Trophoblast cell (in vitro differentiated cells and primary cell): ENCODE measurements at regions not wholly inside any gene's neighbourhood (a gene's known extent, or its start where the extent isn't known, plus 50 kb on each side); places are given as distances from the start of the nearest gene placed in this dataset.

Experiments
- DNase-seq, 2 donors: peaks; one replicate each; pipeline ENCODE4 v3.0.0-alpha.2; 2016
- H2AFZ ChIP-seq: 2 replicates; pipeline ENCODE4 v1.6.1; 2013; ENCODE audit warnings: low read length, moderate library complexity, mild to moderate bottlenecking; ENCODE audit not compliant: insufficient read depth, poor library complexity
- H2AK5ac ChIP-seq: 2 replicates; pipeline ENCODE4 v1.6.1; 2013; ENCODE audit warnings: mild to moderate bottlenecking, low read length
- H2BK120ac ChIP-seq: 2 replicates; pipeline ENCODE4 v1.6.1; 2013; ENCODE audit warnings: low read length, mild to moderate bottlenecking, moderate library complexity; ENCODE audit not compliant: insufficient read depth, poor library complexity
- H2BK12ac ChIP-seq: 2 replicates; pipeline ENCODE4 v1.6.1; 2013; ENCODE audit warnings: mild to moderate bottlenecking, low read length, moderate library complexity
- H2BK5ac ChIP-seq: 2 replicates; pipeline ENCODE4 v1.6.1; 2013; ENCODE audit warnings: low read length, low read depth, moderate library complexity, mild to moderate bottlenecking; ENCODE audit not compliant: poor library complexity
- H3K14ac ChIP-seq: 2 replicates; pipeline ENCODE4 v1.6.1; 2013; ENCODE audit warnings: mild to moderate bottlenecking, low read length
- H3K18ac ChIP-seq: 2 replicates; pipeline ENCODE4 v1.6.1; 2013; ENCODE audit warnings: mild to moderate bottlenecking, low read length
- H3K23ac ChIP-seq: 2 replicates; pipeline ENCODE4 v1.6.1; 2013; ENCODE audit warnings: low read length
- H3K27ac ChIP-seq: 2 replicates; pipeline ENCODE4 v1.5.1; 2013; ENCODE audit warnings: low read depth, mild to moderate bottlenecking, inconsistent platforms, low read length, moderate library complexity
- H3K27me3 ChIP-seq: 2 replicates; pipeline ENCODE4 v1.6.1; 2013; ENCODE audit warnings: inconsistent platforms, mild to moderate bottlenecking, low read length, moderate library complexity; ENCODE audit not compliant: insufficient read depth
- H3K36me3 ChIP-seq, 2 experiments: 1 replicate in 1 of 2; 2 replicates in 1 of 2; pipeline ENCODE4 v1.6.1; 2013; ENCODE audit warnings: low read length in 2 of 2, mild to moderate bottlenecking in 2 of 2, moderate library complexity in 1 of 2; ENCODE audit not compliant: insufficient read depth in 2 of 2, control insufficient read depth in 1 of 2
- H3K4ac ChIP-seq: 2 replicates; pipeline ENCODE4 v1.6.1; 2013; ENCODE audit warnings: low read depth, mild to moderate bottlenecking, low read length, moderate library complexity
- H3K4me1 ChIP-seq, 2 experiments: 1 replicate in 1 of 2; 2 replicates in 1 of 2; pipeline ENCODE4 v1.6.1; 2013; ENCODE audit warnings: low read length in 2 of 2, mild to moderate bottlenecking in 2 of 2, moderate library complexity in 1 of 2; ENCODE audit not compliant: insufficient read depth in 2 of 2, control insufficient read depth in 1 of 2
- H3K4me2 ChIP-seq: 2 replicates; pipeline ENCODE4 v1.6.1; 2013; ENCODE audit warnings: inconsistent platforms, mild to moderate bottlenecking, low read length, moderate library complexity
- H3K4me3 ChIP-seq: 2 replicates; pipeline ENCODE4 v1.5.1; 2013; ENCODE audit warnings: mild to moderate bottlenecking, low read depth, low read length, inconsistent platforms
- H3K79me1 ChIP-seq: one replicate; pipeline ENCODE4 v1.6.1; 2013; ENCODE audit warnings: low read length
- H3K79me2 ChIP-seq: 2 replicates; pipeline ENCODE4 v1.6.1; 2013; ENCODE audit warnings: low read length, mild to moderate bottlenecking; ENCODE audit not compliant: control insufficient read depth, insufficient read depth, poor library complexity
- H3K9ac ChIP-seq: 2 replicates; pipeline ENCODE4 v1.6.1; 2013; ENCODE audit warnings: mild to moderate bottlenecking, low read length
- H3K9me3 ChIP-seq: 2 replicates; pipeline ENCODE4 v1.6.1; 2013; ENCODE audit warnings: low read depth, mild to moderate bottlenecking, control low read depth, inconsistent platforms, low read length; ENCODE audit not compliant: insufficient read depth
- H4K12ac ChIP-seq: 2 replicates; pipeline ENCODE4 v1.6.1; 2013; ENCODE audit warnings: low read depth, mild to moderate bottlenecking, low read length, moderate library complexity
- H4K8ac ChIP-seq: 2 replicates; pipeline ENCODE4 v1.6.1; 2013; ENCODE audit warnings: low read depth, mild to moderate bottlenecking, low read length, moderate library complexity
- H4K91ac ChIP-seq: one replicate; pipeline ENCODE4 v1.6.1; 2013; ENCODE audit warnings: low read depth, mild to moderate bottlenecking, low read length, moderate library complexity
- WGBS: extraction: QIAGEN DNeasy Blood & Tissue Kit; methylation state at CpG from one replicate; pipeline ENCODE4 v1.1.7; 2013; ENCODE audit warnings: missing lambda C conversion rate; ENCODE audit not compliant: insufficient read length, insufficient coverage; ENCODE audit errors: extremely low coverage; 5-methylcytosine and 5-hydroxymethylcytosine counted together

DNA sequence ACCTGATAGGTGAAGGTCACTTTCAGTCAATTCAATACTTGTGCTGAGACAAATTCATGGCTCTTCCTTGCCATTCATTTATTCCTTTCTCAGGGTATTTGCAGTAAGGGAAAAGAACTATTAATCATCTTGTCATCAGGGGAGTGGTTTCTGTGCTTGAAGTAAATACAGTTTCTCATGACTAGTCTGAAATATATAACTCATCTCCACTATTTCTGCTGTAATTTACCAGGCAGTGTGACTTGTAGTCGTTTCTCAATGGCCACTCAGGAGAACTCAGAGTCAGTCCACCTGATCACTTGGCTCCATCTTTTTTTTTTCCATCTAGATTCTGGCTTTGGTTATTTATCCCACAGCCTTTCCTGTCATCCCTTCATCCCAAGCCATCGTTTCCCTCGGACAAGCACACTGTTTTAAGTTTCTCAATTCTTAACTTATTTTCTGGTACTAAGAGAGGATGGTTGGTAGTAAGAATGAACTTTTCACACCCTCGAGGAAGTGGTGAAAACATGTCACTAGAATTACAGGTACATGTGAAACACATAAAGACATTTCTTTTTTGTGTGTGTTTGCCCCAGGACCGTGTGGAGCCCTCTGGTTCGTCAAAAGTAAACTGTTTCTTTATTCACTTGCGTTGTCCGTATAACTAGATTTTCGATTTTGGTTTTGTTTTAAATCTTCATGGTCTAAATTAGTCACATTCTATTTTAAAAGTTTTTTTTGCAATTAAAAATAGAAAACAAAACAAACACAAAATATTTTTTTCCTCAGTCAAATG is 620.2 kb downstream of the ZBBX start:
- no peak overlapping the region for H3K18ac ChIP-seq
- H3K79me2 ChIP-seq: no peaks in the 10 kb centered on the region
- no peak overlapping the region for H4K91ac ChIP-seq
- no peak overlapping the region for H4K8ac ChIP-seq
- no peaks in the 10 kb centered on the region for H3K4me1 ChIP-seq
- H3K27me3 ChIP-seq: no peaks in the 10 kb centered on the region
- H4K12ac ChIP-seq: no peak overlapping the region
- H3K4me2 ChIP-seq: no peak overlapping the region
- H3K9me3 ChIP-seq: peaks cover 5% of the 10 kb centered on the region
- H3K27ac ChIP-seq: no peak overlapping the region
- H2AFZ ChIP-seq: no peak overlapping the region
- H2BK12ac ChIP-seq: no peak overlapping the region
- H2BK5ac ChIP-seq: no peak overlapping the region
- no CpG with 5 or more reads among the region's 9 CpGs for WGBS
- no peak overlapping the region for H3K4ac ChIP-seq
- H3K36me3 ChIP-seq: no peaks in the 10 kb centered on the region
- no peak overlapping the region for H3K4me3 ChIP-seq
- no peaks in the 10 kb centered on the region for H3K79me1 ChIP-seq
- H3K23ac ChIP-seq: no peak overlapping the region
- H3K9ac ChIP-seq: no peak overlapping the region
- H2AK5ac ChIP-seq: no peak overlapping the region
- no peak overlapping the region for H3K14ac ChIP-seq
- DNase-seq: no peak
- no peak overlapping the region for H2BK120ac ChIP-seq

DNA sequence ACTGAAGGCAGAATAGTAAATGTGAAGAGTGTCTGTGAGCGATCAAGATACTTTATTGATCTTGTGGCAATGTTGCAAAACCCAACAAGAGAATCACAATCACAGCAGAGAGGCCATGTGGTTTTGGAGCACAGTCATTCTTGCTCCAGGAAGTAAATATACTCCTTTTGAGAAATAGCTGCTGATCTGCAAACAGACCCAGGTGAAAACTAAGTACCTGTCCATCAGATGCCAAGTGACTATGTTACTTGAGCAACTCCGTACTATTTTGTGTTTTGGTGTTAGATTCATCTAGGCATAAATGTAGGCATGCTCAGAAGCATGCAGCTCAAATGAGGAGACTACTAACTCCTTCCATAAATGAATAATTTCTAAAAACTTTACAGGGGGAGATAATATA is 627.9 kb downstream of the ZBBX start:
- Histone ChIP-seq H3K4me1 (no peaks in the 10 kb centered on the region), H2AFZ (no peak overlapping the region), H3K79me2 (no peaks in the 10 kb centered on the region), H3K4me2 (no peak overlapping the region), H3K9ac (no peak overlapping the region), H3K36me3 (no peaks in the 10 kb centered on the region), H3K27ac (no peak overlapping the region), H2BK120ac (no peak overlapping the region), H3K23ac (no peak overlapping the region), H3K27me3 (no peaks in the 10 kb centered on the region), H2AK5ac (no peak overlapping the region), H2BK12ac (no peak overlapping the region), H3K18ac (no peak overlapping the region), H4K91ac (no peak overlapping the region), H3K79me1 (no peaks in the 10 kb centered on the region), H2BK5ac (no peak overlapping the region), H4K12ac (no peak overlapping the region), H3K4ac (no peak overlapping the region), H3K4me3 (no peak overlapping the region), H3K14ac (no peak overlapping the region), H4K8ac (no peak overlapping the region), H3K9me3 (no peaks in the 10 kb centered on the region)
- no peak for DNase-seq
- no CpG with 5 or more reads among the region's 2 CpGs for WGBS

DNA sequence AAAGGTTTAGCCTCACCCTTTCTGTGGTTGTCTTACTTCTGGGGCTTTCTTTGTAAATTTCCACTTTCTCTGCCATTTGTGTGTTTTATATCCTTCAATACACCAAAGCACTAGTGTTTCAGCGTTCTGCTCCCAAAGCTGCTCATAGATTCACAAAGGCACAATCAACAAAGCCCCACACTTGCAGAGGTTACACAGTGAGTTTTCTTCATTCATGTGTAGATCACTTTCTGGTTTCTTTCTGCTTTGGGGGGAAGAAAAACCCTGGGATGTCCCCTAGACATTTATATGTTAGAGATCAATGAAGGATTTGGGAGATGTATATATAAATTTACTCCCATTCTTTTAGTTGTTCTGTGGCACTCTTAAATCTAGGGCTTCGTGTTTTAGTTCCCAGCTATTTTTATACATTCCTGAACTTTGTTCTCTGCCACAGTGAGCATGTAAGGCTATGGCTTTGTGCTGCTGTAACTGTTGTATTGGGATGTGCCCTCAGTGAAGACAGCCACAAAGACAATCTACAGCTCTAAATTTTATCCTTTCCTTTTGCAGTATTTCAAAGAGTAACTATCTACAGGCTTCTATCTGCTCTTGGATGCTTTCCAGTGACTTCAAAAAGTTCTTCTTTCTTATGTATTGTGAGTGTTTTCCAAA is 636.5 kb downstream of the ZBBX start:
- H3K4ac ChIP-seq: no peak overlapping the region
- no peak overlapping the region for H3K4me3 ChIP-seq
- H3K9me3 ChIP-seq: no peaks in the 10 kb centered on the region
- no peak overlapping the region for H4K91ac ChIP-seq
- no peak overlapping the region for H2AK5ac ChIP-seq
- H4K8ac ChIP-seq: no peak overlapping the region
- H3K9ac ChIP-seq: no peak overlapping the region
- H2BK12ac ChIP-seq: no peak overlapping the region
- H3K27ac ChIP-seq: no peak overlapping the region
- no peak overlapping the region for H3K23ac ChIP-seq
- no peaks in the 10 kb centered on the region for H3K36me3 ChIP-seq
- H4K12ac ChIP-seq: no peak overlapping the region
- no peak overlapping the region for H3K4me2 ChIP-seq
- H3K27me3 ChIP-seq: no peaks in the 10 kb centered on the region
- H3K79me1 ChIP-seq: no peaks in the 10 kb centered on the region
- no peak overlapping the region for H3K14ac ChIP-seq
- no peak overlapping the region for H3K18ac ChIP-seq
- DNase-seq: no peak
- H3K79me2 ChIP-seq: no peaks in the 10 kb centered on the region
- no peaks in the 10 kb centered on the region for H3K4me1 ChIP-seq
- no peak overlapping the region for H2BK120ac ChIP-seq
- no peak overlapping the region for H2BK5ac ChIP-seq
- WGBS: no CpG with 5 or more reads among the region's 2 CpGs
- no peak overlapping the region for H2AFZ ChIP-seq

DNA sequence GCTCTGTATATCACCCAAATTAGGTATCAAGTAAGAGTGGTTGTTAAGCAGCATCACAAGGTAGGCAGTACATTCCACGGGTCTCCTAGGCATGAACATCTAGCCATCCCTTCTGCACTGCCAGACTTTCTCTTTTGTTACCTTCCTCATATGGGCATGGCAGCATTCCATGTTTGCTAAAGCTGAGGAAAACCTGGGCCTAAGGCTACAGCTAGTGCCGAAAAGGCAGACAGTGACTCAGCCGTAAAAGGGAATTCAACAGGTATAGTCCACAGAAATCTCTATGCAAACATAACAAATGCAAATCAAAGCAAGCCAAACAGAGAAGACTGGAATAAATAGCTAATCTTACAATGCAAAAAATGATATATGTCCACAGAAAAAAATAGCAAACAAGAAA is 645.4 kb downstream of the ZBBX start:
- Histone ChIP-seq H3K27me3 (no peaks in the 10 kb centered on the region), H3K4me3 (no peak overlapping the region), H3K4ac (no peak overlapping the region), H2AK5ac (no peak overlapping the region), H2BK120ac (no peak overlapping the region), H3K9me3 (no peaks in the 10 kb centered on the region), H3K9ac (no peak overlapping the region), H3K36me3 (no peaks in the 10 kb centered on the region), H3K79me1 (no peaks in the 10 kb centered on the region), H2BK12ac (no peak overlapping the region), H4K12ac (no peak overlapping the region), H3K18ac (no peak overlapping the region), H4K8ac (no peak overlapping the region), H3K79me2 (no peaks in the 10 kb centered on the region), H3K23ac (no peak overlapping the region), H3K14ac (no peak overlapping the region), H3K27ac (no peak overlapping the region), H3K4me2 (no peak overlapping the region), H2AFZ (no peak overlapping the region), H2BK5ac (no peak overlapping the region), H4K91ac (no peak overlapping the region), H3K4me1 (peaks cover 0 to 2% of the 10 kb centered on the region in 2 experiments)
- no CpG with 5 or more reads among the region's 3 CpGs for WGBS
- peak; percentile 2 to 15 for DNase-seq
